GM19438 (cell line): ENCODE measurements at regions not wholly inside any gene's neighbourhood (a gene's known extent, or its start where the extent isn't known, plus 50 kb on each side); places are given as distances from the start of the nearest gene placed in this dataset.
"Not testable (repeated sequence)": the region's sequence is repeated elsewhere in the genome, so short reads cannot be mapped to it uniquely, and the experiment has no call there.

Experiments used
- ATAC-seq: cut with Tn5 transposase; IDR thresholded peaks from one replicate; pipeline ENCODE4 v1.9.1; 2021; ENCODE audit warnings: low read depth; ENCODE audit not compliant: unreplicated experiment

DNA sequence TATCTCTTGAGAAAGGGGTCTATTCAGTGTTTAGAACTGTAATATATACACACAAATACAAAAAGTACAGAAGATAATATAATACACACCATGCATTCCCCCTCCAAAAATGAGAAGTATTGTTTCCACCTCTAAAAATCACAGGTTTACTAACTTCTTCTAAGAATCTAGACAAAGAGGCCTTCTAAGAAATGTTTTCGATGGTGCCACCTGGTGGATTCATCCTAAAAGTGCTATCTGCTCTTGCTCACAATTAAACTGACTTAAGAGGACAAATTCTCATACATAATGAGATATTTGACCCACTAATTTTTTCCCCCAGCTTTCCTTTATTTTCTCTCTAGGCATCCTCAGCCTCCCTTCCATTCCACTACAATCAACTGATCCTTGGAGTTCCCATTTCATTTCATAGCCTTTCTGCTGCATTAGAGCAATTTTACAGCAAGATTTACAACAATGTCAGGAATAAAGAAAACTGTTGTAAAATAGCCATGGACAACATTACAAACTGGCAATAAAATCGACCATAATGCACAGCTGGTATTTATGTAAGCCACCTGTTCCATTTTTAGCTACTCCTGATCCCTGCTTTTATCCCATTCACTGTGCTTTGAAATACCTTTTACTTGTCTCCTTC, 124.6 kb downstream of the ARRDC4 start:
- no peak for ATAC-seq

DNA sequence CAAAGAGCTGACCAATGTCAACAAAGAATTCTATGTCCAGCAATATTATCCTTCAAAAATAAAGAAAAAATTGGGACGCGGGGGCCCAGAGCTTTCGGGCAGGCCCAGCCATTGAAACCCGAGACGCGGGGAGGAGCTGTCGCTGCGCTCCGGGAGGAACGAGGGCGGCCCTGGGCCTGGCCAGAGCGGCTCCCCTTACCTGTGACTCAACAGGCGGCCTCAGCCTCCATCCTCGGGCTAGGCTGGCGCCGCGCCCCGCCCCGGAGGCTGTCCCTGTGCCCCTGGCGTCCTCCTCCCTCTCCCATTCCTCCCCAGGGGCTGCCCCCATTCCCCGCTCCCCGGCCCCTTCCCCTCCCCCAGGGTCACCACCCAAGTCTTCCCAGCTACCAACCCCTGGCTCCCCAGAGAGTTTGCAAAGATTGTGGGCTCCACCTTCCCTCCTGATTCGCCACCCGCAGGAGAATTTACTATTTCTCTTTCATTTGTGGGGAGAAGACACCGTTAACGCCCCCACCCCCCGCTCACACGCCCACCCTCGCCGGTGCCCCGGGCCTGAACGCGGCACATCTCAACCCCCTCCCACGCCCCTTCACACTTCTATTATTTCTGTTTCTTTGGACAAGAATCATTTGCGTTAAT, 127.9 kb downstream of the ARRDC4 start:
- ATAC-seq, result peak; percentile 84

DNA sequence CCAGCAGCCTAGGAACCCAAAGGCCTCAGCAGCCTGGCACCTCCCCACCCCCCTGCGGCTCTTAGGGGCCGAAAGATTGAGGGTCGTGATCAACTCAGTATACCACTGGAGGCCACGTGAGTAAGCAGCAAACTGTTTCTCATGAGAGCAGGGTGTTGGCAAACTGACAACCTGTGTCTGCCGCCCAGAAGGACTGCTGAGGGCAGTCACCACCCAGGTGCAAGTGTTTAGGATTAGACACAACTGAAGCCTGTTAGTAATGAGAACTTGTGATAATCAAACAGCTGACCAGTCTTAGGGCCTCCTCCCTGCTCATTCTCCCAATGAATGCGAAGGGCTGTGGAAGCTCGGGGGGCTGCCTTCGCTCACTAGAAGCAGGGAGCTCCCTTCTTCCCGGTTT, 128.8 kb downstream of the ARRDC4 start:
- ATAC-seq, result not testable (repeated sequence)

DNA sequence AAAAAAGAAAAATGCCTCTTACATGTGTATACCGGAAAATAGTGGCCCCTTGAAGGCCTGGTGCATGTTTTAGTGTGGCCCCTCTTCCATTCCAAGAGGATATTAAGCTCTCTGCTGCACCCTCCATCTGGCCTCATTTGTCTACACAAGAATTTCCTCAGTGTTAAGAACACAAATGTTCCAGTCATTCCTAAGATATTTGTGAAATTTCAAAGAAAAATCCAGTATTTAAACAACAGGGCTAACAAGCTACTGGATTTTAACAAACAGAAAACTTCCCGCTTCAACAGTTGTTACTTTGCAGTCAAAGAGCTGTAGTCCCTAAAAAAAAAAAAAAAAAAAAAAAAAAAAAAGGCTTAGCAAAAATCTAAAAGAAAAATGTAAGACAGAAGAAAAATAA, 137.5 kb downstream of the ARRDC4 start:
- ATAC-seq, result not testable (repeated sequence)

DNA sequence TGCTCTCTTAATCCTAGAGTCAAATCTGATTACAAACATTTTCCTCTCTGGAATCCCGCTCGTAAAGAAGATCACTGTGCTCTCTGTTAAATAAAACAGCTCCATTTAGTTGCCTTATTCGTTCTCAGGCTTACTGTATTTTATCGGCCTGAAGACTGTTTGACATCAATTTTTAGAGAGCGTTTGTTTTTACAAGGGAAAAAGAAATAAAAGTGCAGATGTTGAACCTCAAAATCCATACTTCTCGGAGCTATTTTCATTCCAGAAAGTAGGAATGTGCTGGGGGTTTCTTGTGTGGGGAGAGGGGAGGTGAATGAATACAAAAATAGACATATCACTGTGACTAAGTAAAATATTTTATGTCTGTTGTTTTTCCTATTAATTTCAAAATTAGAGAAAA, 140.1 kb downstream of the ARRDC4 start:
- ATAC-seq, result not testable (repeated sequence)

DNA sequence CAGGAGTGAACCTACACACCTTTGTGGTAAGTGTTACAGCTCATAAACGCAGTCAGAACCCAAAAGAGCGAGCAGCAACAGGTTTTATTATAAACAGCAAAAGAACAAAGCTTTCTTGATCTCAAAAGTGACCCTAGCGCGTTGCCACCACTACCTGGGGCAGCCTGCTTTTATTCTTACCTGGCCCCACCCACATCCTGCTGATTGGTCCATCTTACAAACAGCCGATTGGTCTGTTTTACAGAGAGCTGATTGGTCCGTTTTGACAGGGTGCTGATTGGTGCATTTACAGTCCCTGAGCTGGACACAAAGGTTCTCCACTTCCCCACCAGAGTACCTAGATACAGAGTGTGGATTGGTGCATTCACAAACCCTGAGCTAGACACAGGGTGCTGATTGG, 143.1 kb downstream of the ARRDC4 start:
- no peak for ATAC-seq

DNA sequence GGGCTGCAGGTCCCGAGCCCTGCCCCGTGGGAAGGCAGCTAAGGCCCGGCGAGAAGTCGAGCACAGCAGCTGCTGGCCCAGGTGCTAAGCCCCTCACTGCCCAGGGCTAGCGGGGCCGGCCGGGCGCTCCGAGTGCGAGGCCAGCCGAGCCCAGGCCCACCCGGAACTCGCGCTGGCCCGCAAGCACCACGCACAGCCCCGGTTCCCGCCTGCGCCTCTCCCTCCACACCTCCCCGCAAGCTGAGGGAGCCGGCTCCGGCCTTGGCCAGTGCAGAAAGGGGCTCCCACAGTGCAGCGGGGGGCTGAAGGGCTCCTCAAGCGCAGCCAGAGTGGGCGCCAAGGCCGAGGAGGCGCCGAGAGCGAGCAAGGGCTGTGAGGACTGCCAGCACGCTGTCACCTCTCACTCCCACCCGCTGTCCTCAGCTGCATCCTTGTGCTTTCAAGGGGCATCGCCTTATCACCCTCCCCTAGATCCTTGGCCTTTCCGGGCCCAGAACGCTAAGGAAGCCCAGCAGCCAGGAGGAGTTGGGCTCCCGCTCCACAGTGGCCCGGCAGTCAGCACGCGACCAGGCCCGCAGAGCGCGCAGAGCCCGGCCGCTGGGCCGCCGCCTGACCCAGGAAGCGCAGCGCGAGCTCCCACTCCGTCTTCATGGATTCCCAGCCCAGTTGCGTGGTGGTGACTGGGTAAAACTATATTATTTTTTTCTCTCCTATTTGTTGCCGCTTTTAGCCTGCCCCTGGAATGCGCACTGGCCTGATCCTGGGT, 144.1 kb downstream of the ARRDC4 start:
- not testable (repeated sequence) for ATAC-seq

DNA sequence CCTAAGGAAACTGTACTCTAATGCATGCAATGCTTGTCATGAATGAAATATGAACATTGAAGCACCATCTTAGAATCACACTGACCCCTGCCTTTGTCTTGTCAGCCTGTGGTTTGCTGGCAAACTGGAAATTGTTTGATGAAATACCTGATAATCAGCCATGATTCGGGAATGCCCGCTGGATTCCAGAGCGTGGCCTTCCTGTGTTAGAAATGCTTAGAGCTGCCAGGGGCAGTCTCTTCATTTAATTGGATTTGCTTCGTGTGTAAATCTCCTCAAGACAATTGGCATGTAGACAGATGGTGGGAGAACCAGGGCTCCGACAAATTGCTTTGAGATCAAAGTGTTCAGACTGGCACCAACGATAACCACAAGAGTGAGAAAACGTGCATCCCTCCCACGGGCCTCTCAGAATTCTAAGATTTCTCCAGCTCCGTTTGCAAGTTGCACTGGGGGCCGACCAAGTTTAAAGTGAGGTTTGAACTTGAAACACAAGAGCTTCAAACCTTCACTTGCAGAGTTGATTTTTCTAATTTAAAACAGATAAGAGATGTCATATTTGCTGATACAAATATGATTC, 146.2 kb downstream of the ARRDC4 start:
- ATAC-seq, result not testable (repeated sequence)

DNA sequence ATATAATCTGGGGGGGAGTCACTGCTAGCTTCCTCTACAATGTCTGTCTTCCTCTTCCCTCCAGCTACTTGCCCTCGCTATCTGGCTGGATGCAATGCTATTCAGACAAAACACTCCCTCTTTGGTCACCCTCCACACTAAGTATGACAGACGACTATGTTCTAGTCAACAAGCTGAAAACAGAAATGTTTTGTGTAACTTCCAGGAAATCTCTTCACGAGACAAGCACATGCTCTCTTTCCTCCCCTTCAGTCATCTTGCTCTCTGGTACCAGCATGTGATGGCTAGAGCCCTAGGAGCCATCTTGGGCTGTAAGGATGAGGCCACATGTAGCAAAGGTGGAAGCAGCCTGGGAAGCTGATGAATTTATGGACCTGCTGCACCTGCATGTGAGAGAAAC, 151.3 kb downstream of the ARRDC4 start:
- no peak for ATAC-seq

DNA sequence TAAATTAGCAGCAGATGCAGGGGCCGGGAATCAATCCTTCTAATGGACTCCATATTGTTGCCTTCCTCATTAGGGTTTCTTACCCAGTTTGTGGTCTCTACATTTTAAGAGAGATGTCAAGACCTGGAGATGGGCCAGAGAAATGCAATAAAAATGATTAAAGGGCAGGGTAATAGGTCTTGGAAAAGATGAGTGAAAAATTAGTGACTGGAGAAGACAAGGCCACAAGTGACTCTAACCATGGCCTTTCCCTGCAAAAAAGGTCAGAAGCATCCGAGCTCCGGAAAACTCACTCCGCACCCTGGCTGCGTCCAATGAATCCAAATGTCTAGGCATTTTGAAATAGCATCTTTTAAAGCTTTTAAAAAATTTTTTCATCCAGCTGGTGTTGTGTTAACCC, 152.8 kb downstream of the ARRDC4 start:
- ATAC-seq, result no peak

DNA sequence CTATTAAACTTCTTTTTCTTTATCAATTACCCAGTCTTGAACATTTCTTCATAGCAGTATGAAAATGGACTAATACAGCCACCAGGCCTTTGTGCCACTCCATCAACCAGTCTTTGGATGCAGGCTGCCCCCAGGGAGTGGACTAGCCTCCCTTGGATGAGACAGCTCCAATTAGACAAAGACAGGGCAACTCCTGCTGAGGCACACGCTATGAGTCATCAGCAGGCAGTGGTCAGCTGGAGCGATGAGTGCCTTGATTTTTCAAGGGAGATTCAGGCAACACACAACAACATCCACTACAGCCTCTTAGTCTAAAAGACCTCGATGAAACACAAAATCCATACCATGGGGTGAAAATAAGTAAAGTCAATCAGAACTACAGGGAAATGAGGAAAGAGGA, 160.1 kb downstream of the ARRDC4 start:
- no peak for ATAC-seq

DNA sequence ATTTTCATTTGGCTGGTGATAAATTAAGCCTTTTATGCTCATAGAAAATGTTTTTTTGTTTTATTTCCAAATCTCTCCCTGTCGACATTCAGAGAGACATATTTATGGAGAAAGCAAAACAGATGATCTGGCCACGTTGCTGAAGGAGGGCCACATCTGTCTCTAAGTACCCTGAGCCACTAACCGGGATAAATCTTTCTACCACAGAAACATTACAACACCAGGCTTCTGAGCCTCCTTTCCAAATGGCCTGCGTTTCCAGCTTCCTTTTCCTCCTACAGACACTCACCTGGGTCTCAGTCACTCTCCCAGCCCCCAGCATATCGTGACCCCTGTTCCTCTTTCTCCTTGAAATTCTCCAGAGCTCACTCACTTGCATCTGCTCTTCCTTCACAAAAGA, 161.0 kb downstream of the ARRDC4 start:
- no peak for ATAC-seq

DNA sequence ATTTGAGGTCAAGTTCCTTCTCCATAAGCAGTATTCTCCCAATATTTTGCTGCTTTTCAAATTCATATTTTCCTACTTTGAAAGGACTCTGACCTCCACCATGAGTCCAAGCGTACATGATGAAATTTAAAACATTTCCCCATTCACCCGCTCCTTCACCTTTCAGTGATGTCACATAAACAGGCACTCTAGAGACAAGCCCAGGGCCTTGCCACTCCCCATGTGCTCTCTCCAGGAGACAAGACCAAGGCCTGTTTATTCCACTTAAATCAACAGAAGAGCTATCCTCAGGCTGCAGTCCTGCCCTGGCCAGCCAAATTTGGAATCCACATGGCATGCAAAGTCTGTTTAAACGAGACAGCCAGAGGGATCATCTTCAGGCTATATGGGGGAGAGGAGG, 161.5 kb downstream of the ARRDC4 start:
- no peak for ATAC-seq

DNA sequence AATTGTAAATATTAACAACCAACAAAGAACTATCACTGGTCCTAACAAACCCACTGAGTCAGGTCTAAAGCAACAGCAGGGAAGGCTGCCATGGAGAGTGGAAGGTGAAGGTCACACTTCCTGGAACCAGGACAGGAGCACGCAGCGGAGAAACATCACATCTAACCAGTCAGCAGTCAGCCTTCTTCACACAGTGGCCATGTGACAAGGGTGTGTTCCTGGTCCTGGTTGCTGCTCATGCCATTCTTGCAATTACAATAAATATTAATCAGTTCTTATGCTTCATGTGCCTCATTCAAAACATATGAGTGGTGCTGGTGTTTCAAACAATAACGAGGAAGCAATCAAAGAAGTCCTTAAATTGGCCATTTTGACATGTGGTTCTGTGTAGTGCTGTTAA, 162.8 kb downstream of the ARRDC4 start:
- no peak for ATAC-seq

DNA sequence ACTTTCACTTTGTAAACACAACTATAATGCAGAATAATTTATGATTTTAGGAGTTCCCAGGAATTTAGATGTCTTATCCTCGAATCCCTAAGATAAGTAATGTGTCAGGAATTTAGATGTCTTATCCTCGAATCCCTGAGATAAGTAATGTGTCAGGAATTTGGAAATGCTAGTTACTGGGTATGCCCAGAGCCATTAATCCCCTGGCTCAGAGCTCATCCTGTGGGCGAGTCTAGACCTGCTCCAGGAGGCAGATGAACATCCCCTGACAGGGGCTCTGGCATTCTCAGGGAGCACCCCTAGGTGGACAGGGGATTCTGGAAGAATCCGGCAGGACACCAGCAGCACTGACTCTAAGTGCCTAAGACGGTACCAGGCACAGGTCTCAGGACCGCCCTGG, 163.3 kb downstream of the ARRDC4 start:
- ATAC-seq, result no peak

DNA sequence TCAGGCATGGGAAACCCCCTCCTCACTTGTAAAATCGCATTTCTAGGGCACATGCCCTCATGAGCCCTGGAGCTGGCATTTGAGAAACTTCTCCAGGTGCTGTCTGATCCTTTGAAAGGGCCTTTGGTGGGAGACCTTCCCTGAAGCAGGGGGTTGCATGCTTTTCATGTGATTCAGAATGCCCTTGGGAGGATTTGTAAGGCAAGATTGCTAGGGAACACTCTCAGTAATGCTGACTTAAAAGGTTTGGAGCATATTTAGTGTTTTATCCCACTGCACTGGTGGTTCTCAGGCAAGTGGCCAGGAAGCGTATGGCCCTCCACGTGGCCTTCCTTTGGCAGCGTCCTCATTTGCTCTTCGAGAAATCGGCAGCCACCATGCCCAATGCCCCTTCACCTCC, 164.1 kb downstream of the ARRDC4 start:
- no peak for ATAC-seq

DNA sequence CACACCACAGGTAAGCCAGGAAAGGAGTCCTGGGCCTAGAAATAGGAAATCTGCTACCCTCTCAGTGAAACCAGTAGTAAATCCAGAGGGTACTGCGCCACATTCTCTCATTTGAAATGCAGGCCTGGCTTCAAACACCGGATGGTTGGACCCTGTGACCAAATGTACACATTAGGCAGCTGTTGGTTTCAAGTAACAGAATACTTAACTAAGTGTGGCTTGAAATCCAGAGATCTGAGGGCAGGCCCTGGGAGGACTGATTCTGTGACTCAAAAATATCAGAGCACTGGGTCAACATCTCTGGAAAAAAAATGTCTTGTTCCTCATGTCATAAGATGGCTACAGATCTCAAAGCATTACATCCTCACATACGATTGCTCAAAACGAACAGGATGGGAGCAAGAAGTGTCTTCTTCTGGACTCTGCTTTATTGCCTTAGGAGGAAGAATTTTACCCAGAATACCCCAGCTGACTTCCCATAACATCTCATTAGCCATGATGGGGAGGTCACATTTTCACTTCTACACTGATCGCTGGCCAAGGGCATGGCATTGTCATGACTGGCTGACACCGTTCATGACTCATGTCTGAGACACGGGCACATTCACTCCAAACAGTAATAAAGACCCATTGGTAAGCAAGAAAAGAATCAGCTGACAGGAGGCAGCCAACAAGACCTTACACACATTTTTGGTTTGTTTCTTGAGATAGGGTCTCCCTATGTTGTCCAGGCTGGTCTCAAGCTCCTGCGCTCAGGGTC, 166.0 kb downstream of the ARRDC4 start:
- no peak for ATAC-seq

DNA sequence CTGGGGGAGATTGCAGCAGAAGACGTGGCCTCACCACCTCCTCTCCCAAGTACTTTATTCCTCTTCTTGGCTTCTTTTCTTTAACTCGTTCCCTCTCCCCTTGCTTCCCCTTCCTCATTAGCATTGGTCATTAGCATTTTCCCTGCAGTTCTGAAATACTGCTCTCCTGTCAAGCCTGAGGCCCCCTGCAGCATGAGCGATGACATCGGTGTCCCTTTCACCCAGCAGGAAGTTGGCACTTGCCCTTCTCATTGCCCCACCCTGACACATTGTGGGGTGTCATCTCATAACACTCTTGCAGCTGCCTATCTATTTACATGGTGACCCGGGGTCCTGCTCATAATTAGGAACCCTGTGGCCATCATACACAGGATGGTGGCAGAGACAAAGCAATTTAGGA, 167.1 kb downstream of the ARRDC4 start:
- no peak for ATAC-seq

DNA sequence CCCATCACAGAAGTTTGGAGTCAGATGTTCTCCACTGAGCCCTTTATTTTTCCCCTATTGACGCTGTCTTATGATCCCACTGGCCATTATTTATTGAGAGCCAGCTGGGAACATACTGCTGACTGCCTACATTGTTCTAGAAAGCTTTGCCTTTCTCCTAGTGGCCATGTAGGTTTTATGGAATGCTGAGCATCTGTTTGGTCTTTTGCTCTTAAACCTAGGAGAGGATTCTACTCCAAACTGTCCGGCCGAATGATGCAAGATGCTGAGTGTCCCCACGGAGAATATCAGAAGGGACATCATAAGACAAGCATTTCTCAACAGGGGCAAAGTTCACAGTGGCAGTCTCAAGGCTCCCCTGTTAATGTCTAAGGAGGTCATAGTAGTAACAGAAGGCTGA, 171.4 kb downstream of the ARRDC4 start:
- ATAC-seq, result no peak

DNA sequence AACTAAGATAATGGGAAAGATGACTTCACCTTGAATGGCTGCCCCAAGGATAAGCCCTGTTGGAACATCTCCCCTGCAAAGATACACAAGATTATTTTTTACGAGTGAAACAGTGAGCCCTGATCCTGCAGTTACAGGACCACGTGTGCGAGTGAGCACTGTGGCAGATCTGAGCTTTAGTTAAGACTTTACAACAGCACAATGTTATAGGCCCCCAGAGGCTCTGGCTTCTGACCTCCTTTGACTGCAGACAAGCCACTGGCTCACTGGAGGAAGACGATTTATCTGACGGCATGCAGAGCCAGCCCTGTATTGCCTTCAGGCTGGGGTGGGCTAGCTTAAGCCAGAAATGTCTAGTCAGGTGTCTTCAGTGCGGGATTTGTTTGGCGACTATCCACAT, 174.4 kb downstream of the ARRDC4 start:
- ATAC-seq, result no peak

DNA sequence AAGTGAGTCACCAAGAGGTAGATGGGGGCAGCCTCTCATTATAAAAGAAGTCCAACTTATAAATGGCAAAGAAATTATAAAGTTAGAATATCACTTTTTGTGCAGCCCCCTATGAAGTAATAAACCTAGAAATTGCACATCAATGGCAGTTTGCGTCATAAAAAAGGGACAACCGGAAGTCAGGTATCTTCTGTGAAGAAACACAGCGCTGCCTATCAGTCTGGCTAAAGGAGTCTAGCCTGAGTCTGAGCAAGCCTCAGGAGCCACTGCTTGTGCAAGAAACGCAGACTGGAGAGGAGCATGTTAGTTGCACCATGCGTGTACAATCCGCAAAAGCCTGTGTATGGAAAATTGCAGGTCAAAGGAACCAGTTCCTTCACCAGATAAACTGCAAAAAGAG, 178.4 kb downstream of the ARRDC4 start:
- no peak for ATAC-seq
